Smooth muscle cell (in vitro differentiated cells): ENCODE measurements at regions not wholly inside any gene's neighbourhood (a gene's known extent, or its start where the extent isn't known, plus 50 kb on each side); places are given as distances from the start of the nearest gene placed in this dataset.

ENCODE experiments used
- DNase-seq: peaks from one replicate; lab custom pipeline; 2025; ENCODE audit not compliant: unreplicated experiment; lab: John Stamatoyannopoulos, UW
- H2AFZ ChIP-seq: fragments of 200-600 bp; sonication (generic); 2 replicates; pipeline ENCODE4 v1.6.0; 2016; ENCODE audit warnings: antibody characterized with exemption, low read depth, mild to moderate bottlenecking
- H3F3A ChIP-seq: fragments of 200-600 bp; sonication (generic); 2 replicates; pipeline ENCODE4 v1.6.0; 2017; ENCODE audit warnings: antibody characterized with exemption, low read depth
- H3K27ac ChIP-seq: fragments of 200-600 bp; sonication (generic); 2 replicates; pipeline ENCODE4 v1.5.1; 2016; ENCODE audit warnings: low read depth, mild to moderate bottlenecking
- H3K27me3 ChIP-seq: fragments of 200-600 bp; sonication (generic); 2 replicates; pipeline ENCODE4 v1.6.1; 2016; ENCODE audit warnings: low read depth, mild to moderate bottlenecking
- H3K36me3 ChIP-seq: fragments of 200-600 bp; sonication (generic); 2 replicates; pipeline ENCODE4 v1.5.1; 2016; ENCODE audit warnings: low read depth
- H3K4me1 ChIP-seq: fragments of 200-600 bp; sonication (generic); 2 replicates; pipeline ENCODE4 v1.5.1; 2016; ENCODE audit warnings: low read depth
- H3K4me2 ChIP-seq: fragments of 200-600 bp; sonication (generic); 2 replicates; pipeline ENCODE4 v1.6.0; 2016; ENCODE audit warnings: mild to moderate bottlenecking
- H3K4me3 ChIP-seq: fragments of 200-600 bp; sonication (generic); 2 replicates; pipeline ENCODE4 v1.5.1; 2016; ENCODE audit warnings: mild to moderate bottlenecking
- H3K79me2 ChIP-seq: fragments of 200-600 bp; sonication (generic); 2 replicates; pipeline ENCODE4 v1.6.0; 2016; ENCODE audit warnings: low read depth, mild to moderate bottlenecking
- H3K9ac ChIP-seq: fragments of 200-600 bp; sonication (generic); 2 replicates; pipeline ENCODE4 v1.6.0; 2016; ENCODE audit warnings: low read depth
- H3K9me3 ChIP-seq: fragments of 200-600 bp; sonication (generic); replicated peaks from 2 replicates; pipeline ENCODE4 v1.5.1; 2016; ENCODE audit warnings: low read depth
- H4K20me1 ChIP-seq: fragments of 200-600 bp; sonication (generic); 2 replicates; pipeline ENCODE4 v1.6.0; 2016; ENCODE audit warnings: low read depth
- WGBS: methylation state at CpG from one replicate; pipeline ENCODE4 v1.1.7; 2016; ENCODE audit warnings: low lambda C conversion rate; 5-methylcytosine and 5-hydroxymethylcytosine counted together
- TF ChIP-seq, protein P1 (sequence below): fragments of 200-600 bp; sonication (generic); IDR thresholded peaks from 2 replicates; pipeline ENCODE4 v1.5.1; 2017; ENCODE audit warnings: borderline replicate concordance, mild to moderate bottlenecking, antibody characterized with exemption; ENCODE audit not compliant: insufficient read depth, poor library complexity, severe bottlenecking

DNA sequence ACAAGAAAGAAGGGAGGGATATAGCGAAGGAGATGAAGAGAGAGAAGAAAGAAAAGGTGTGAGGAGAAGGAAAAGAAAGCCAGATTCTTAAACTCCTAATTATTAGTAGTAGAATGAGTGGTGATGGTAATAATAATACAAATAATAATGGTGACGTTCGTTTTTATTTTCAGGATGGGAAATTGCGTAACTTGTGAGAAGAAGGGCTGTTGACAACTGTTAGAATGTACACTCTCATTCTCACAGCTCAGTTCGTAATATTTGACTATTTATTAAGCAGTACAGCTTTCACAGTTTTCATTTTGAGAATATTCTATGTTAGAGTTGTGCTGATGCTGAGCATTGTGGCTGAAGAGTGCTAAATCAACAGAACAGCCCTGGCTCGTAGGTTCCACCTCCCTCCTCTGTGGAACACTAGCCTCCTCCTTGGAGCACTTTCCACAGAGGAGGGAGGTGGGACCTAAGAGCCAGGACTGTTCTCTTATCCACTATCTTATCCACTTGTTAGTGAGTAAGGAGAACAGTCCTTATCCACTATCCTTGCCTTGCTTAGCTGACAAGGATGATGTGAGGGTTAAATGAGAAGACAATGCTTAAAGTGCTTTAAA is 258.3 kb upstream of the VLDLR start:
- no peak overlapping the region for H3K4me2 ChIP-seq
- no peak overlapping the region for H3K27ac ChIP-seq
- no peaks in the 10 kb centered on the region for H3K79me2 ChIP-seq
- no peaks in the 10 kb centered on the region for H3K36me3 ChIP-seq
- DNase-seq, result no peak
- no peaks in the 10 kb centered on the region for H3K27me3 ChIP-seq
- no peak overlapping the region for H2AFZ ChIP-seq
- H3F3A ChIP-seq, result no peaks in the 10 kb centered on the region
- no peak overlapping the region for H3K9ac ChIP-seq
- H4K20me1 ChIP-seq, result no peaks in the 10 kb centered on the region
- 89% methylated on average over 6 of the region's 6 CpGs for WGBS
- H3K4me1 ChIP-seq, result peaks cover 26% of the 10 kb centered on the region
- TF ChIP-seq, protein P1, sequence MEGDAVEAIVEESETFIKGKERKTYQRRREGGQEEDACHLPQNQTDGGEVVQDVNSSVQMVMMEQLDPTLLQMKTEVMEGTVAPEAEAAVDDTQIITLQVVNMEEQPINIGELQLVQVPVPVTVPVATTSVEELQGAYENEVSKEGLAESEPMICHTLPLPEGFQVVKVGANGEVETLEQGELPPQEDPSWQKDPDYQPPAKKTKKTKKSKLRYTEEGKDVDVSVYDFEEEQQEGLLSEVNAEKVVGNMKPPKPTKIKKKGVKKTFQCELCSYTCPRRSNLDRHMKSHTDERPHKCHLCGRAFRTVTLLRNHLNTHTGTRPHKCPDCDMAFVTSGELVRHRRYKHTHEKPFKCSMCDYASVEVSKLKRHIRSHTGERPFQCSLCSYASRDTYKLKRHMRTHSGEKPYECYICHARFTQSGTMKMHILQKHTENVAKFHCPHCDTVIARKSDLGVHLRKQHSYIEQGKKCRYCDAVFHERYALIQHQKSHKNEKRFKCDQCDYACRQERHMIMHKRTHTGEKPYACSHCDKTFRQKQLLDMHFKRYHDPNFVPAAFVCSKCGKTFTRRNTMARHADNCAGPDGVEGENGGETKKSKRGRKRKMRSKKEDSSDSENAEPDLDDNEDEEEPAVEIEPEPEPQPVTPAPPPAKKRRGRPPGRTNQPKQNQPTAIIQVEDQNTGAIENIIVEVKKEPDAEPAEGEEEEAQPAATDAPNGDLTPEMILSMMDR, result no peak
- H3K4me3 ChIP-seq, result no peak overlapping the region
- no peaks in the 10 kb centered on the region for H3K9me3 ChIP-seq

DNA sequence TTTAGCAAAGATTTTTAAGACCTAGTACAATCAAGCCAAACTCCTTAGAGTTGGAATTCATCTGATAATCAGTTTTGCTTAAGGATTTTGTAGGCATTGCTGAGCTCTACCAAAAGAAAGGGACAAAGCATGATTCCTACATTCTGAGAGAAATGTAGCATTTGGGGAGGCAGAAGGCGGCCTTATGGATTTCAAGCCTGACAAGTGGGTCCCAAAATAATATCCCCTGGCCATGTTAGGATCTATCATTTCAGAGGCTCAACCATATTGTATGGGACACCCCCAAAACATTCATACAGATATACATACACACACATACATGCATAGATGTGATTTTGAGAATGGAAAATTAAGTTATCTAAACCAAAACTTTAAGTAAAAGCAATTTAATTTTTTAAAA is 257.8 kb upstream of the VLDLR start:
- TF ChIP-seq, protein P1, result no peak
- Histone ChIP-seq H3K9me3 (no peaks in the 10 kb centered on the region), H3K4me3 (no peak overlapping the region), H4K20me1 (no peaks in the 10 kb centered on the region), H3F3A (no peaks in the 10 kb centered on the region), H3K27ac (no peak overlapping the region), H3K4me2 (no peak overlapping the region), H2AFZ (no peak overlapping the region), H3K4me1 (peaks cover 26% of the 10 kb centered on the region), H3K79me2 (no peaks in the 10 kb centered on the region), H3K27me3 (no peaks in the 10 kb centered on the region), H3K9ac (no peak overlapping the region), H3K36me3 (no peaks in the 10 kb centered on the region)
- 90% methylated on average over 1 of the region's 1 CpG for WGBS
- no peak for DNase-seq

DNA sequence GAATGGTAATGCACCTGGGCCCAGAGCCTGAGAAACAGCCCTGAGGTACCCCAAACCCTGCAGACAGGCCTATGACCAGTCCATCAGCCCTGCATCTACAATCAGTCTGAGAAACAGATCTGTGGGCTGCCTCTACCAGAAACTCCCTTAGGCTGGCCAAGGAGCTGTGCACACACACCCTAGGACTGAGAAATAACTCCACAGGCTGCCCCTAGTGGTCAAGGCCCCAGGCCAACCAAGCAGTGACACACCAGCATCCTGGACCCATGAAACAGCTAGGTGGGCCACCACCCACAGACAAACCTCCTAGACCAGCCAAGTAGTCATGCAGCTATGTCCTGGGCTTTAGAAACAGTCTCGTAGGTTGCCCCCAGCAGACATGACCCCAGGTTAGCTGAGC is 253.6 kb upstream of the VLDLR start:
- Histone ChIP-seq H4K20me1 (no peaks in the 10 kb centered on the region), H3K79me2 (no peaks in the 10 kb centered on the region), H3K36me3 (no peaks in the 10 kb centered on the region), H3K9me3 (no peaks in the 10 kb centered on the region), H2AFZ (no peak overlapping the region), H3K27me3 (no peaks in the 10 kb centered on the region), H3K4me3 (no peak overlapping the region), H3K9ac (no peak overlapping the region), H3F3A (no peaks in the 10 kb centered on the region), H3K4me1 (peaks cover 4% of the 10 kb centered on the region), H3K27ac (no peak overlapping the region), H3K4me2 (no peak overlapping the region)
- WGBS, result 94% methylated on average over 1 of the region's 1 CpG
- TF ChIP-seq, protein P1, result no peak
- DNase-seq, result no peak

DNA sequence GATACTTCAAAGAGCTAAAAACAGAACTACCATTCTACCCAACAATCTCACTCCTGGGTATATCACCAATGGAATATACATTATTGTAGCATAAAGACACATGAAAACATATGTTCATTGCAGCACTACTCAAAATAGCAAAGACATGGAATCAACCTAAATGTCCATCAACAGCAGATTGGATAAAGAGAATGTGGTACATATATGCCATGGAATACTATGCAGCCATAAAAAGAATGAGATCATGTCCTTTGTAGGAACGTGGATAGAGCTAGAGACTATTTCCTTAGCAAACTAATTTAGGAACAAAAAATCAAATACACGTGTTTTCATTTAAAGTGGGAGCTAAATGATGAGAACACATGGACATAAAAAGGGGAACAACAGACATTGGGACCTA is 247.9 kb upstream of the VLDLR start:
- WGBS, result 91% methylated on average over 2 of the region's 2 CpGs
- Histone ChIP-seq H3K4me3 (no peak overlapping the region), H3K4me1 (no peaks in the 10 kb centered on the region), H3K36me3 (no peaks in the 10 kb centered on the region), H2AFZ (no peak overlapping the region), H3K79me2 (no peaks in the 10 kb centered on the region), H4K20me1 (no peaks in the 10 kb centered on the region), H3K9me3 (no peaks in the 10 kb centered on the region), H3K9ac (no peak overlapping the region), H3K27ac (no peak overlapping the region), H3K4me2 (no peak overlapping the region), H3K27me3 (no peaks in the 10 kb centered on the region), H3F3A (no peaks in the 10 kb centered on the region)
- no peak for DNase-seq
- TF ChIP-seq, protein P1, result no peak
